HG03135 (cell line): ENCODE measurements at regions not wholly inside any gene's neighbourhood (a gene's known extent, or its start where the extent isn't known, plus 50 kb on each side); places are given as distances from the start of the nearest gene placed in this dataset.

Experiments
- ATAC-seq: cut with Tn5 transposase; IDR thresholded peaks from one replicate; pipeline ENCODE4 v1.9.1; 2021; ENCODE audit warnings: mild to moderate bottlenecking, moderate library complexity; ENCODE audit not compliant: unreplicated experiment

GRCh38 chr10:128367807-128368206 is 241.6 kb upstream of the MKI67 start:
- no peak for ATAC-seq

GRCh38 chr10:128369101-128369650 is 243.0 kb upstream of the MKI67 start:
- ATAC-seq, result no peak

GRCh38 chr10:128373071-128373749 is 247.0 kb upstream of the MKI67 start:
- ATAC-seq, result peak; percentile 93

GRCh38 chr10:128373831-128374230 is 247.6 kb upstream of the MKI67 start:
- no peak for ATAC-seq

GRCh38 chr10:128375171-128375570 is 248.9 kb upstream of the MKI67 start:
- ATAC-seq, result no peak

- ATAC-seq, result no peak
Observed at GRCh38 chr10:128377364-128377987, 251.3 kb upstream of the MKI67 start.

- ATAC-seq, result no peak
Observed at GRCh38 chr10:128377988-128378387, 251.8 kb upstream of the MKI67 start.

- ATAC-seq, result no peak
Observed at GRCh38 chr10:128380946-128381345, 254.7 kb upstream of the MKI67 start.

GRCh38 chr10:128382225-128382624 is 256.0 kb upstream of the MKI67 start:
- no peak for ATAC-seq

GRCh38 chr10:128384831-128385230 is 258.6 kb upstream of the MKI67 start:
- no peak for ATAC-seq

GRCh38 chr10:128386231-128386630 is 260.0 kb upstream of the MKI67 start:
- no peak for ATAC-seq

- no peak for ATAC-seq
Observed at GRCh38 chr10:128386816-128387604, 260.8 kb upstream of the MKI67 start.

- ATAC-seq, result no peak
Observed at GRCh38 chr10:128390596-128390995, 264.4 kb upstream of the MKI67 start.

- no peak for ATAC-seq
Observed at GRCh38 chr10:128393546-128393945, 267.3 kb upstream of the MKI67 start.

- no peak for ATAC-seq
Observed at GRCh38 chr10:128398118-128398517, 271.9 kb upstream of the MKI67 start.

GRCh38 chr10:128398999-128399398 is 272.8 kb upstream of the MKI67 start:
- no peak for ATAC-seq

- no peak for ATAC-seq
Observed at GRCh38 chr10:128400564-128400963, 274.3 kb upstream of the MKI67 start.

GRCh38 chr10:128405450-128405849 is 279.2 kb upstream of the MKI67 start:
- ATAC-seq, result no peak

- no peak for ATAC-seq
Observed at GRCh38 chr10:128411643-128412042, 285.4 kb upstream of the MKI67 start.

- no peak for ATAC-seq
Observed at GRCh38 chr10:128414568-128414967, 288.3 kb upstream of the MKI67 start.

GRCh38 chr10:128416231-128416630 is 290.0 kb upstream of the MKI67 start:
- no peak for ATAC-seq

- ATAC-seq, result no peak
Observed at GRCh38 chr10:128417826-128418225, 291.6 kb upstream of the MKI67 start.
